CD8-positive, alpha-beta memory T cell (primary cell): ENCODE measurements at regions not wholly inside any gene's neighbourhood (a gene's known extent, or its start where the extent isn't known, plus 50 kb on each side); places are given as distances from the start of the nearest gene placed in this dataset.

Experiments used
- CTCF ChIA-PET: fragments of 350-600 bp; sonication (Branson Sonifier 250); formaldehyde crosslinking; loops from one replicate; lab custom pipeline; 2021; ENCODE audit warnings: antibody characterized with exemption; lab: Charles Lee
- POLR2A ChIA-PET: fragments of 350-600 bp; sonication (Branson Sonifier 250); formaldehyde crosslinking; loops from one replicate; lab custom pipeline; 2021; ENCODE audit warnings: antibody characterized with exemption; lab: Charles Lee
- DNase-seq, 5 donors: peaks; one replicate each; pipeline versions ENCODE4 v3.0.0 to v3.0.0-alpha.2; 2020 to 2022; ENCODE audit warnings: mixed read lengths in 1 of 5
- H3K27ac ChIP-seq: one replicate; pipeline ENCODE4 v1.7.0; 2013; ENCODE audit warnings: low read depth, mild to moderate bottlenecking, low read length, moderate library complexity
- H3K27me3 ChIP-seq: 2 replicates; pipeline ENCODE4 v1.7.0; 2013; ENCODE audit warnings: low read length, mild to moderate bottlenecking; ENCODE audit not compliant: insufficient read depth, poor library complexity, severe bottlenecking
- H3K36me3 ChIP-seq: 2 replicates; pipeline ENCODE4 v1.7.0; 2013; ENCODE audit warnings: mild to moderate bottlenecking, low read length, moderate library complexity; ENCODE audit not compliant: insufficient read depth
- H3K4me1 ChIP-seq: 2 replicates; pipeline ENCODE4 v1.7.0; 2013; ENCODE audit warnings: mild to moderate bottlenecking, low read length, moderate library complexity; ENCODE audit not compliant: insufficient read depth
- H3K4me3 ChIP-seq: 2 replicates; pipeline ENCODE4 v1.7.0; 2013; ENCODE audit warnings: mild to moderate bottlenecking, low read length
- H3K9me3 ChIP-seq: 2 replicates; pipeline ENCODE4 v1.7.0; 2013; ENCODE audit warnings: mild to moderate bottlenecking, low read length
- H3K27ac Mint-ChIP-seq, 8 donors: one replicate each; pipeline ENCODE4 v1.8.0; 2020 to 2021; ENCODE audit warnings: mixed read lengths in 8 of 8, mild to moderate bottlenecking in 6 of 8, inconsistent platforms in 3 of 8, moderate library complexity in 3 of 8
- H3K27me3 Mint-ChIP-seq, 2 donors: one replicate each; pipeline ENCODE4 v1.8.0; 2020 to 2021; ENCODE audit warnings: mixed read lengths in 2 of 2, mild to moderate bottlenecking in 1 of 2, moderate library complexity in 1 of 2
- H3K36me3 Mint-ChIP-seq, 3 donors: one replicate each; pipeline ENCODE4 v1.8.0; 2020 to 2021; ENCODE audit warnings: mixed read lengths in 3 of 3, inconsistent platforms in 1 of 3, mild to moderate bottlenecking in 1 of 3
- H3K4me1 Mint-ChIP-seq, 3 donors: one replicate each; pipeline ENCODE4 v1.8.0; 2020 to 2021; ENCODE audit warnings: mixed read lengths in 3 of 3, inconsistent platforms in 1 of 3, mild to moderate bottlenecking in 1 of 3
- H3K4me3 Mint-ChIP-seq, 7 donors: one replicate each; pipeline ENCODE4 v1.8.0; 2020 to 2021; ENCODE audit warnings: mixed read lengths in 7 of 7, mild to moderate bottlenecking in 6 of 7, moderate library complexity in 4 of 7, inconsistent platforms in 2 of 7
- H3K9me3 Mint-ChIP-seq, 5 donors: one replicate each; pipeline ENCODE4 v1.8.0; 2020 to 2022; ENCODE audit warnings: mixed read lengths in 5 of 5, mild to moderate bottlenecking in 3 of 5, moderate library complexity in 2 of 5, inconsistent platforms in 1 of 5

GRCh38 chr21:36249576-36250422 lies 70.2 kb upstream of the MORC3 start:
- H3K27ac ChIP-seq, result no peak overlapping the region
- peaks cover 13% of the 10 kb centered on the region for H3K36me3 ChIP-seq
- Mint-ChIP-seq H3K27ac (no peak overlapping the region), H3K36me3 (peaks cover 17 to 88% (median 41%) of the 10 kb centered on the region in 3 donors), H3K9me3 (no peaks in the 10 kb centered on the region), H3K4me3 (no peak overlapping the region), H3K4me1 (peaks cover 4 to 11% (median 8%) of the 10 kb centered on the region in 3 donors), H3K27me3 (no peaks in the 10 kb centered on the region)
- no peaks in the 10 kb centered on the region for H3K9me3 ChIP-seq
- DNase-seq, result peak in 1 of 5 donors; percentile 9
- no peak overlapping the region for H3K4me3 ChIP-seq
- ChIA-PET CTCF (interaction anchor here (1.8 kb wide), 1 partner anchor 10 kb away, joined by 6 read pairs; no protein-coding TSS in a partner anchor), POLR2A (no interaction called here)
- H3K4me1 ChIP-seq, result no peaks in the 10 kb centered on the region
- H3K27me3 ChIP-seq, result no peaks in the 10 kb centered on the region

GRCh38 chr21:36250423-36251075 lies 69.4 kb upstream of the MORC3 start:
- no peaks in the 10 kb centered on the region for H3K4me1 ChIP-seq
- H3K36me3 ChIP-seq, result peaks cover 11% of the 10 kb centered on the region
- CTCF ChIA-PET, result no interaction called here
- H3K4me3 ChIP-seq, result no peak overlapping the region
- DNase-seq, result no peak
- Mint-ChIP-seq H3K27ac (peak overlapping the region in 2 of 8 donors; percentile 68 to 93), H3K4me3 (no peak overlapping the region), H3K9me3 (no peaks in the 10 kb centered on the region), H3K36me3 (peaks cover 17 to 82% (median 38%) of the 10 kb centered on the region in 3 donors), H3K4me1 (peaks cover 4 to 11% (median 8%) of the 10 kb centered on the region in 3 donors), H3K27me3 (no peaks in the 10 kb centered on the region)
- no peaks in the 10 kb centered on the region for H3K27me3 ChIP-seq
- no peaks in the 10 kb centered on the region for H3K9me3 ChIP-seq
- POLR2A ChIA-PET, result no interaction called here
- H3K27ac ChIP-seq, result no peak overlapping the region

- H3K27me3 ChIP-seq, result no peaks in the 10 kb centered on the region
- Mint-ChIP-seq H3K36me3 (peaks cover 17 to 68% (median 26%) of the 10 kb centered on the region in 3 donors), H3K4me3 (no peak overlapping the region), H3K27me3 (no peaks in the 10 kb centered on the region), H3K4me1 (peaks cover 4 to 12% (median 11%) of the 10 kb centered on the region in 3 donors), H3K9me3 (no peaks in the 10 kb centered on the region), H3K27ac (peak overlapping the region in 4 of 8 donors; percentile 8 to 73 (median 42))
- no peak overlapping the region for H3K4me3 ChIP-seq
- DNase-seq, result no peak
- POLR2A ChIA-PET, result interaction anchor here (0.6 kb wide), 1 partner anchor 9 kb away, joined by 3 read pairs; no protein-coding TSS in a partner anchor
- CTCF ChIA-PET, result interaction anchor here (1.3 kb wide), 1 partner anchor 66 kb away, joined by 3 read pairs; the partner anchor contains the start of gene MORC3
- peaks cover 4% of the 10 kb centered on the region for H3K36me3 ChIP-seq
- H3K9me3 ChIP-seq, result no peaks in the 10 kb centered on the region
- H3K27ac ChIP-seq, result no peak overlapping the region
- peaks cover under 1% of the 10 kb centered on the region for H3K4me1 ChIP-seq
Observed at GRCh38 chr21:36254106-36254941, 65.7 kb upstream of the MORC3 start.

- Mint-ChIP-seq H3K27me3 (no peaks in the 10 kb centered on the region), H3K4me3 (no peak overlapping the region), H3K36me3 (peaks cover 19 to 59% (median 22%) of the 10 kb centered on the region in 3 donors), H3K9me3 (no peaks in the 10 kb centered on the region), H3K4me1 (peaks cover 16 to 23% (median 21%) of the 10 kb centered on the region in 3 donors), H3K27ac (no peak overlapping the region)
- no peak overlapping the region for H3K27ac ChIP-seq
- H3K4me1 ChIP-seq, result peaks cover 9% of the 10 kb centered on the region
- no peaks in the 10 kb centered on the region for H3K36me3 ChIP-seq
- H3K9me3 ChIP-seq, result no peaks in the 10 kb centered on the region
- ChIA-PET POLR2A (no interaction called here), CTCF (interaction anchor here (1.8 kb wide), 1 partner anchor 65 kb away, joined by 6 read pairs; the partner anchor contains the start of gene MORC3)
- no peak for DNase-seq
- H3K27me3 ChIP-seq, result no peaks in the 10 kb centered on the region
- H3K4me3 ChIP-seq, result no peak overlapping the region
Observed at GRCh38 chr21:36255663-36256062, 64.3 kb upstream of the MORC3 start.

- Mint-ChIP-seq H3K36me3 (peaks cover 14 to 52% (median 17%) of the 10 kb centered on the region in 3 donors), H3K27me3 (no peaks in the 10 kb centered on the region), H3K27ac (peak overlapping the region in 5 of 8 donors; percentile 3 to 49 (median 10)), H3K9me3 (no peaks in the 10 kb centered on the region), H3K4me3 (peak overlapping the region in 4 of 7 donors; percentile 1 to 59 (median 26)), H3K4me1 (peaks cover 18 to 25% (median 23%) of the 10 kb centered on the region in 3 donors)
- no peak for DNase-seq
- CTCF ChIA-PET, result interaction anchor here (1.3 to 1.8 kb wide), 2 partner anchors 12 to 63 kb away, joined by 4 to 6 read pairs; partner anchors contain the start of gene MORC3
- Histone ChIP-seq H3K4me1 (peaks cover 9% of the 10 kb centered on the region), H3K27me3 (no peaks in the 10 kb centered on the region), H3K9me3 (no peaks in the 10 kb centered on the region), H3K4me3 (no peak overlapping the region), H3K36me3 (no peaks in the 10 kb centered on the region), H3K27ac (no peak overlapping the region)
- POLR2A ChIA-PET, result no interaction called here
Observed at GRCh38 chr21:36257657-36258056, 62.3 kb upstream of the MORC3 start.

- no peaks in the 10 kb centered on the region for H3K9me3 ChIP-seq
- Mint-ChIP-seq H3K9me3 (no peaks in the 10 kb centered on the region), H3K4me3 (peak overlapping the region; percentile 84 to 90 (median 87)), H3K36me3 (peaks cover 9 to 49% (median 11%) of the 10 kb centered on the region in 3 donors), H3K27ac (peak overlapping the region; percentile 82 to 96 (median 93)), H3K4me1 (peaks cover 14 to 15% (median 14%) of the 10 kb centered on the region in 3 donors), H3K27me3 (no peaks in the 10 kb centered on the region)
- ChIA-PET POLR2A (interaction anchor here (0.5 to 1.9 kb wide), 3 partner anchors 37 to 123 kb away, joined by 3 to 9 read pairs (median 8); partner anchors contain the start of gene MORC3), CTCF (interaction anchor here (1.0 to 4.9 kb wide), 6 partner anchors 12 to 119 kb away, joined by 3 to 29 read pairs (median 5); partner anchors contain the start of gene MORC3)
- peak overlapping the region; percentile 49 for H3K4me3 ChIP-seq
- DNase-seq, result peak; percentile 7 to 65 (median 51)
- H3K36me3 ChIP-seq, result no peaks in the 10 kb centered on the region
- H3K27ac ChIP-seq, result peak overlapping the region; percentile 32
- no peaks in the 10 kb centered on the region for H3K27me3 ChIP-seq
- peaks cover 9% of the 10 kb centered on the region for H3K4me1 ChIP-seq
Observed at GRCh38 chr21:36260030-36260787, 59.8 kb upstream of the MORC3 start.
